Spleen (tissue), 11 donors: ENCODE measurements at regions not wholly inside any gene's neighbourhood (a gene's known extent, or its start where the extent isn't known, plus 50 kb on each side); places are given as distances from the start of the nearest gene placed in this dataset.

Experiments
- DNase-seq: peaks from one replicate; pipeline ENCODE4 v3.0.0-alpha.2; 2020
- H3K27ac ChIP-seq, 8 donors: fragments of 200-600 bp; sonication (generic) in 7 of 8; 1 replicate in 4 of 8; 2 replicates in 4 of 8; pipeline versions ENCODE4 v1.5.0 to v1.8.0; 2016 to 2021; ENCODE audit warnings: inconsistent platforms in 4 of 8, mild to moderate bottlenecking in 4 of 8, moderate library complexity in 1 of 8
- H3K27me3 ChIP-seq, 7 donors: fragments of 200-600 bp; sonication (generic) in 6 of 7; replicated peaks in 1 of 7; 1 replicate in 4 of 7; 2 replicates in 3 of 7; pipeline versions ENCODE4 v1.5.0 to v1.8.0; 2016 to 2021; ENCODE audit warnings: inconsistent platforms in 3 of 7, mild to moderate bottlenecking in 1 of 7
- H3K36me3 ChIP-seq, 6 donors: fragments of 200-600 bp; sonication (generic) in 5 of 6; 1 replicate in 4 of 6; 2 replicates in 2 of 6; pipeline versions ENCODE4 v1.5.0 to v1.8.0; 2016 to 2021; ENCODE audit warnings: inconsistent platforms in 2 of 6
- H3K4me1 ChIP-seq, 6 donors: fragments of 200-600 bp; sonication (generic) in 5 of 6; 1 replicate in 3 of 6; 2 replicates in 3 of 6; pipeline versions ENCODE4 v1.5.0 to v1.8.0; 2016 to 2021; ENCODE audit warnings: inconsistent platforms in 3 of 6
- H3K4me3 ChIP-seq, 8 donors: fragments of 200-600 bp; sonication (generic) in 7 of 8; 1 replicate in 4 of 8; 2 replicates in 4 of 8; pipeline versions ENCODE4 v1.5.0 to v1.8.0; 2016 to 2021; ENCODE audit warnings: inconsistent platforms in 4 of 8, mild to moderate bottlenecking in 4 of 8, moderate library complexity in 2 of 8
- H3K9me3 ChIP-seq, 8 donors: fragments of 200-600 bp; sonication (generic) in 7 of 8; 1 replicate in 4 of 8; 2 replicates in 4 of 8; pipeline versions ENCODE4 v1.5.0 to v1.8.0; 2016 to 2021; ENCODE audit warnings: inconsistent platforms in 4 of 8
- POLR2A ChIP-seq, 3 donors: fragments of 450-650 bp; IDR thresholded peaks; one replicate each; pipeline ENCODE4 v1.5.1; 2017; ENCODE audit warnings: antibody characterized with exemption in 3 of 3, mild to moderate bottlenecking in 1 of 3
- POLR2AphosphoS5 ChIP-seq, 3 donors: sonication (generic); formaldehyde crosslinking; IDR thresholded peaks; one replicate each; pipeline ENCODE4 v1.5.1; 2017; ENCODE audit warnings: antibody characterized with exemption in 3 of 3
- WGBS, 5 donors: extraction: QIAGEN DNeasy Blood & Tissue Kit in 3 of 5; methylation state at CpG; one replicate each; pipeline versions ENCODE4 v1.1.5 to v1.1.7; 2013 to 2018; 5-methylcytosine and 5-hydroxymethylcytosine counted together
- intact Hi-C: fragments of 100-400 bp; cut with DNase I; formaldehyde crosslinking; loops from one replicate; pipeline ENCODE4 v1.15.0; 2023; ENCODE audit warnings: low total_unique reads
- TF ChIP-seq, protein P1 (sequence below), 11 experiments: fragments of 200-600 bp in 7 of 11; fragments of 450-650 bp in 4 of 11; sonication (generic) in 4 of 11; IDR thresholded peaks in 8 of 11; conservative IDR thresholded peaks in 3 of 11; 1 replicate in 7 of 11; 2 replicates in 4 of 11; pipeline versions ENCODE4 v1.4.0 to v1.8.0; 2016 to 2021; ENCODE audit warnings: antibody characterized with exemption in 11 of 11, inconsistent platforms in 4 of 11, mild to moderate bottlenecking in 1 of 11
- donor health status: healthy with polysubstance abuse.
- donor health status: DM: no; HTN: no; CAD: no; lungs with moderate emphysema.
- donor health status: DM: no; HTN: no; CAD: no.
- donor health status: Bipolar disorder and iron deficiency.
- donor health status: healthy.
- donor health status: DM: no; HTN: no; CAD: no.
- donor health status: DM: yes; HTN: yes; CAD: no.

DNA sequence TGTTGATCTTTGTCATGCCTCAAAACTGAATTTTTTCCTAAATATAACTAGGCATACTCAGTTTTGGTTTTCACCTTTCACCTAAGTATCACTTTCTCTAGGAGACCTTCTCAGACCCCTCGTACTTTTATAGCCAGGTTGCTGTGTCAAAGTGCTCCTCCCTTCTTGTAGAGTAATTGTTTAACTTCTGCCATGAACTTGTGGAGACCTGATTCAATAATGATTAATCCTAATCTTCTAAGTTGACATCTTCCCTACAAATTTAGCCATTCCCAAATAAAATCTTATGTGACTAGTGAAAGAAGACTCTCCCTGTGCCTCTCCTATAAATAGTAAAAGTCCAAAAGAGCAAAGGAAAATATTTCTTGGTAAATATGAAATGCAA lies 159.8 kb downstream of the SPATA31D1 start:
- H3K36me3 ChIP-seq, result no peaks in the 10 kb centered on the region
- no peak overlapping the region for H3K27ac ChIP-seq
- H3K4me3 ChIP-seq, result no peak overlapping the region
- H3K27me3 ChIP-seq, result no peaks in the 10 kb centered on the region
- intact Hi-C loops, result no loop called here
- H3K9me3 ChIP-seq, result no peaks in the 10 kb centered on the region
- WGBS, 5 donors, result 73 to 87% (median 77%) methylated on average over 1 of the region's 1 CpG
- H3K4me1 ChIP-seq, result no peaks in the 10 kb centered on the region
- TF ChIP-seq, protein P1, sequence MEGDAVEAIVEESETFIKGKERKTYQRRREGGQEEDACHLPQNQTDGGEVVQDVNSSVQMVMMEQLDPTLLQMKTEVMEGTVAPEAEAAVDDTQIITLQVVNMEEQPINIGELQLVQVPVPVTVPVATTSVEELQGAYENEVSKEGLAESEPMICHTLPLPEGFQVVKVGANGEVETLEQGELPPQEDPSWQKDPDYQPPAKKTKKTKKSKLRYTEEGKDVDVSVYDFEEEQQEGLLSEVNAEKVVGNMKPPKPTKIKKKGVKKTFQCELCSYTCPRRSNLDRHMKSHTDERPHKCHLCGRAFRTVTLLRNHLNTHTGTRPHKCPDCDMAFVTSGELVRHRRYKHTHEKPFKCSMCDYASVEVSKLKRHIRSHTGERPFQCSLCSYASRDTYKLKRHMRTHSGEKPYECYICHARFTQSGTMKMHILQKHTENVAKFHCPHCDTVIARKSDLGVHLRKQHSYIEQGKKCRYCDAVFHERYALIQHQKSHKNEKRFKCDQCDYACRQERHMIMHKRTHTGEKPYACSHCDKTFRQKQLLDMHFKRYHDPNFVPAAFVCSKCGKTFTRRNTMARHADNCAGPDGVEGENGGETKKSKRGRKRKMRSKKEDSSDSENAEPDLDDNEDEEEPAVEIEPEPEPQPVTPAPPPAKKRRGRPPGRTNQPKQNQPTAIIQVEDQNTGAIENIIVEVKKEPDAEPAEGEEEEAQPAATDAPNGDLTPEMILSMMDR (IDR thresholded peaks at IDR 0.05 in 8 of 11, conservative IDR thresholded peaks at IDR 0.05 in 3 of 11), result no peak
- TF ChIP-seq POLR2AphosphoS5 (IDR thresholded peaks at IDR 0.05) (no peak), POLR2A (IDR thresholded peaks at IDR 0.05) (no peak)
- DNase-seq, result no peak

DNA sequence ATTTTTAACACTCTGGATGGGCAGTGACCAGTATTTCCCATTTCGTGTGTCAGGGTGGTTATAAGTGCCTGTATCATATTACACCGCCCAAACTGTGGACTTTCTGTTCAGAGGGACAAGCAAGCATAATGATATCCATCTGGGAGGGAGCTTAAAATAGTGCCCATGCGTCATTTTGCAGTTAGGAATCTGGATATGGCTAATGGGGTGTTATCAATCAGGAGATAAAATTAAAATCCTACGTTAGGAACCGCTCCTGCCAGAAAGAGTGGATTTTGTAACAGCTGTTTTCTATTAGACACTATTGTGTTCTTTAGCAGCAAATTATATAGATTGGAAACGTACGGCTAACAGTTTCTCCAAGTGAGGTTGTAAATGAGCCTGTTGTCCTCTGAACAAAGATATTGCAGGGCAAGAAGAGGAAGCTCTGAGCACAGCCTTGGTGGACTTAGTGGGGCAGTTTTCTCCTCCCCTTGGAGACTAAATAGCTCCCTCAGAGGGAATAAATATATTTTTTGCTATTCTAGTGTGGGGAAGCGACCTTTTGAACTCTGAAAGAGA lies 160.4 kb downstream of the SPATA31D1 start:
- H3K9me3 ChIP-seq, result no peaks in the 10 kb centered on the region
- intact Hi-C loops, result no loop called here
- TF ChIP-seq POLR2A (IDR thresholded peaks at IDR 0.05), result no peak
- no peak for TF ChIP-seq POLR2AphosphoS5 (IDR thresholded peaks at IDR 0.05)
- TF ChIP-seq, protein P1 (IDR thresholded peaks at IDR 0.05 in 8 of 11, conservative IDR thresholded peaks at IDR 0.05 in 3 of 11), result no peak
- no peak overlapping the region for H3K4me3 ChIP-seq
- H3K27ac ChIP-seq, result peak overlapping the region in 3 of 8 donors; percentile 0 to 28 (median 6)
- no peaks in the 10 kb centered on the region for H3K36me3 ChIP-seq
- H3K27me3 ChIP-seq, result no peaks in the 10 kb centered on the region
- DNase-seq, result no peak
- H3K4me1 ChIP-seq, result no peaks in the 10 kb centered on the region
- 66 to 81% (median 78%) methylated on average over 8 of the region's 8 CpGs for WGBS, 5 donors

GRCh38 chr9:82149501-82149946 lies 161.0 kb downstream of the SPATA31D1 start:
- no peaks in the 10 kb centered on the region for H3K9me3 ChIP-seq
- H3K27ac ChIP-seq, result peak overlapping the region in 2 of 8 donors; percentile 0 to 6
- no peak for DNase-seq

DNA sequence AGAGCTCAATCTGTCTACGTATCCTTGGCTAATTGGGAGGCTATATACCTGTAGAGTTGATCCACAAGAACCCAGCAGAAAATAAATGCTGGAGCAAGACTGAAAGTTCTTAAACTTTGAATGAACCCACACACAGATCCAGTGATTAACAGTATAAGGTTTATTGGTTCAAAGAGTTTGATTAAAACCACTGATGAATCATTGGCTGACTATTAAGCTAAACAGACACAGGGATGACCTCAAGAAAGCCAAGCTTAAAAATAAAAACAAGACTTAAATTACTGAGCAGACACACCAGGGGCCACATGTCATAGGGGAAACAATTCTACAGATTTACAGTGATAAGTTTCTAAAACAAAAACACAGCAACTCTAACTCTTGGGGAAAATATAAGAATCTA lies 163.6 kb downstream of the SPATA31D1 start:
- Histone ChIP-seq H3K9me3 (no peaks in the 10 kb centered on the region), H3K4me3 (no peak overlapping the region), H3K36me3 (no peaks in the 10 kb centered on the region), H3K4me1 (no peaks in the 10 kb centered on the region), H3K27me3 (no peaks in the 10 kb centered on the region), H3K27ac (no peak overlapping the region)
- intact Hi-C loops, result no loop called here
- WGBS, 5 donors, result 78 to 93% (median 88%) methylated on average over 1 of the region's 1 CpG
- TF ChIP-seq, protein P1 (IDR thresholded peaks at IDR 0.05 in 8 of 11, conservative IDR thresholded peaks at IDR 0.05 in 3 of 11), result no peak
- TF ChIP-seq POLR2A (IDR thresholded peaks at IDR 0.05) (no peak), POLR2AphosphoS5 (IDR thresholded peaks at IDR 0.05) (no peak)
- no peak for DNase-seq

More at GRCh38 chr9:82149501-82149946, 161.0 kb downstream of the SPATA31D1 start:
- no peak for TF ChIP-seq POLR2AphosphoS5 (IDR thresholded peaks at IDR 0.05)
- TF ChIP-seq, protein P1 (IDR thresholded peaks at IDR 0.05 in 8 of 11, conservative IDR thresholded peaks at IDR 0.05 in 3 of 11), result no peak
- no peak for TF ChIP-seq POLR2A (IDR thresholded peaks at IDR 0.05)
- no peaks in the 10 kb centered on the region for H3K27me3 ChIP-seq
- no peaks in the 10 kb centered on the region for H3K4me1 ChIP-seq
- WGBS, 5 donors, result 76 to 89% (median 84%) methylated on average over 4 of the region's 4 CpGs
- H3K36me3 ChIP-seq, result no peaks in the 10 kb centered on the region
- H3K4me3 ChIP-seq, result no peak overlapping the region
- intact Hi-C loops, result no loop called here
